DMS79 (cell line): ENCODE measurements at regions not wholly inside any gene's neighbourhood (a gene's known extent, or its start where the extent isn't known, plus 50 kb on each side); places are given as distances from the start of the nearest gene placed in this dataset.
"Not testable (repeated sequence)": the region's sequence is repeated elsewhere in the genome, so short reads cannot be mapped to it uniquely, and the experiment has no call there.

Source experiments
- DNase-seq: peaks from one replicate; lab custom pipeline; 2025; lab: John Stamatoyannopoulos, UW

GRCh38 chr2:37722971-37723370, 51.5 kb upstream of the CDC42EP3 start:
- DNase-seq, result not testable (repeated sequence)

GRCh38 chr2:37730037-37730818, 58.8 kb upstream of the CDC42EP3 start:
- no peak for DNase-seq

- DNase-seq, result not testable (repeated sequence)
Measured at GRCh38 chr2:37732412-37732811, 61.0 kb upstream of the CDC42EP3 start.

- no peak for DNase-seq
Measured at GRCh38 chr2:37733251-37733650, 61.8 kb upstream of the CDC42EP3 start.

- DNase-seq, result not testable (repeated sequence)
Measured at GRCh38 chr2:37733955-37734354, 62.5 kb upstream of the CDC42EP3 start.

- DNase-seq, result not testable (repeated sequence)
Measured at GRCh38 chr2:37734891-37735523, 63.6 kb upstream of the CDC42EP3 start.

- DNase-seq, result peak; percentile 73
Measured at GRCh38 chr2:37735524-37735910, 64.1 kb upstream of the CDC42EP3 start.

GRCh38 chr2:37737507-37737906, 66.1 kb upstream of the CDC42EP3 start:
- DNase-seq, result no peak

- DNase-seq, result no peak
Measured at GRCh38 chr2:37738266-37738885, 66.9 kb upstream of the CDC42EP3 start.

GRCh38 chr2:37739153-37739552, 67.7 kb upstream of the CDC42EP3 start:
- DNase-seq, result no peak

- DNase-seq, result no peak
Measured at GRCh38 chr2:37740164-37740739, 68.8 kb upstream of the CDC42EP3 start.

GRCh38 chr2:37742286-37742685, 70.8 kb upstream of the CDC42EP3 start:
- no peak for DNase-seq

- DNase-seq, result no peak
Measured at GRCh38 chr2:37744010-37744409, 72.6 kb upstream of the CDC42EP3 start.

GRCh38 chr2:37744961-37745360, 73.5 kb upstream of the CDC42EP3 start:
- DNase-seq, result not testable (repeated sequence)

- not testable (repeated sequence) for DNase-seq
Measured at GRCh38 chr2:37746011-37746410, 74.6 kb upstream of the CDC42EP3 start.

- no peak for DNase-seq
Measured at GRCh38 chr2:37746883-37747282, 75.4 kb upstream of the CDC42EP3 start.

GRCh38 chr2:37748541-37748940, 77.1 kb upstream of the CDC42EP3 start:
- DNase-seq, result peak; percentile 22

- DNase-seq, result not testable (repeated sequence)
Measured at GRCh38 chr2:37750286-37750685, 78.8 kb upstream of the CDC42EP3 start.

GRCh38 chr2:37752766-37753165, 81.3 kb upstream of the CDC42EP3 start:
- DNase-seq, result no peak

- no peak for DNase-seq
Measured at GRCh38 chr2:37753758-37754157, 82.3 kb upstream of the CDC42EP3 start.

GRCh38 chr2:37755961-37756559, 84.6 kb upstream of the CDC42EP3 start:
- DNase-seq, result not testable (repeated sequence)

- not testable (repeated sequence) for DNase-seq
Measured at GRCh38 chr2:37757456-37757855, 86.0 kb upstream of the CDC42EP3 start.
